Adrenal gland (tissue), 5 donors: ENCODE measurements at regions not wholly inside any gene's neighbourhood (a gene's known extent, or its start where the extent isn't known, plus 50 kb on each side); places are given as distances from the start of the nearest gene placed in this dataset.

Source experiments
- POLR2A ChIP-seq, 2 donors: fragments of 450-650 bp; IDR thresholded peaks; one replicate each; pipeline ENCODE4 v1.6.1; 2017; ENCODE audit warnings: antibody characterized with exemption in 2 of 2, mild to moderate bottlenecking in 2 of 2, moderate library complexity in 1 of 2
- TF ChIP-seq, protein P1 (sequence below), 6 experiments: fragments of 450-650 bp in 4 of 6; fragments of 200-600 bp in 2 of 6; sonication (generic) in 1 of 6; IDR thresholded peaks; 1 replicate in 5 of 6; 2 replicates in 1 of 6; pipeline versions ENCODE4 v1.5.1 to v1.8.0; 2016 to 2021; ENCODE audit warnings: antibody characterized with exemption in 6 of 6, mild to moderate bottlenecking in 2 of 6, moderate library complexity in 1 of 6
- donor health status: DM: no; HTN: no; CAD: no.

DNA sequence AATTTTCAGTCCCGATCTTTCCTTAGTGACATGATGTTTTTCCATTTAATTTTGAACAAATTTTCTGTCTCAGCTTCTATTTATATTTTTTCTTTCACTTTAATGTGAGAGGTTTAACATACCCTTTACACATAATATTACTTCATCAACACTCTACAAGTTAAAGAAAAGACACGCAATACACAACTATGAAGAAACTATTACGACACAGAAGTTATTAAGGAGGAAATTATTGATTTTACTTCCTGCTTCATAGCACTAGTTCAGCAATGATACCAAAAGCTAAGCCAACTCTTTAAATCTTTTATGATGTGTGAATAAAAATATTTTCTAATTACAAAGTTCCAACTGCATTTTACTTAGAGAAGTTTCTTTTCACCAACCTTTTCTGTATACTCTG lies 432.3 kb upstream of the DAB2 start:
- TF ChIP-seq, protein P1, sequence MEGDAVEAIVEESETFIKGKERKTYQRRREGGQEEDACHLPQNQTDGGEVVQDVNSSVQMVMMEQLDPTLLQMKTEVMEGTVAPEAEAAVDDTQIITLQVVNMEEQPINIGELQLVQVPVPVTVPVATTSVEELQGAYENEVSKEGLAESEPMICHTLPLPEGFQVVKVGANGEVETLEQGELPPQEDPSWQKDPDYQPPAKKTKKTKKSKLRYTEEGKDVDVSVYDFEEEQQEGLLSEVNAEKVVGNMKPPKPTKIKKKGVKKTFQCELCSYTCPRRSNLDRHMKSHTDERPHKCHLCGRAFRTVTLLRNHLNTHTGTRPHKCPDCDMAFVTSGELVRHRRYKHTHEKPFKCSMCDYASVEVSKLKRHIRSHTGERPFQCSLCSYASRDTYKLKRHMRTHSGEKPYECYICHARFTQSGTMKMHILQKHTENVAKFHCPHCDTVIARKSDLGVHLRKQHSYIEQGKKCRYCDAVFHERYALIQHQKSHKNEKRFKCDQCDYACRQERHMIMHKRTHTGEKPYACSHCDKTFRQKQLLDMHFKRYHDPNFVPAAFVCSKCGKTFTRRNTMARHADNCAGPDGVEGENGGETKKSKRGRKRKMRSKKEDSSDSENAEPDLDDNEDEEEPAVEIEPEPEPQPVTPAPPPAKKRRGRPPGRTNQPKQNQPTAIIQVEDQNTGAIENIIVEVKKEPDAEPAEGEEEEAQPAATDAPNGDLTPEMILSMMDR (IDR thresholded peaks at IDR 0.05), result no peak
- TF ChIP-seq POLR2A (IDR thresholded peaks at IDR 0.05), result no peak
